H9 (cell line): ENCODE measurements at regions not wholly inside any gene's neighbourhood (a gene's known extent, or its start where the extent isn't known, plus 50 kb on each side); places are given as distances from the start of the nearest gene placed in this dataset.

Experiments used
- DNase-seq: peaks from one replicate; pipeline ENCODE4 v3.0.0-alpha.2; 2017
- H2AFZ ChIP-seq: one replicate; pipeline ENCODE4 v1.6.1; 2013; ENCODE audit warnings: mild to moderate bottlenecking, low read length, control low read depth, moderate library complexity
- H2AK5ac ChIP-seq: 2 replicates; pipeline ENCODE4 v1.6.1; 2013; ENCODE audit warnings: low read length, control low read depth, mixed read lengths; ENCODE audit not compliant: insufficient read length
- H2BK120ac ChIP-seq: one replicate; pipeline ENCODE4 v1.6.1; 2013; ENCODE audit warnings: low read depth, mild to moderate bottlenecking, low read length, control low read depth, inconsistent platforms; ENCODE audit not compliant: poor library complexity, severe bottlenecking
- H2BK12ac ChIP-seq: 2 replicates; pipeline ENCODE4 v1.6.1; 2013; ENCODE audit warnings: low read length, control low read depth, mixed read lengths, low read depth; ENCODE audit not compliant: insufficient read length
- H2BK15ac ChIP-seq: 2 replicates; pipeline ENCODE4 v1.6.1; 2013; ENCODE audit warnings: low read depth, low read length, control low read depth
- H2BK20ac ChIP-seq: one replicate; pipeline ENCODE4 v1.6.1; 2013; ENCODE audit warnings: low read depth, mild to moderate bottlenecking, low read length, control low read depth, inconsistent platforms; ENCODE audit not compliant: poor library complexity, severe bottlenecking
- H2BK5ac ChIP-seq: 2 replicates; pipeline ENCODE4 v1.6.1; 2013; ENCODE audit warnings: low read length, control low read depth, mixed read lengths; ENCODE audit not compliant: insufficient read length
- H3K14ac ChIP-seq: 2 replicates; pipeline ENCODE4 v1.6.1; 2013; ENCODE audit warnings: low read length, control low read depth; ENCODE audit not compliant: insufficient read depth
- H3K18ac ChIP-seq: 2 replicates; pipeline ENCODE4 v1.6.1; 2013; ENCODE audit warnings: low read depth, mild to moderate bottlenecking, mixed read lengths, low read length, control low read depth; ENCODE audit not compliant: insufficient read length
- H3K23ac ChIP-seq: 2 replicates; pipeline ENCODE4 v1.6.1; 2013; ENCODE audit warnings: low read length, control low read depth, mixed read lengths, low read depth; ENCODE audit not compliant: insufficient read length
- H3K23me2 ChIP-seq: 2 replicates; pipeline ENCODE4 v1.6.1; 2013; ENCODE audit warnings: low read depth, mild to moderate bottlenecking, mixed read lengths, low read length, control low read depth; ENCODE audit not compliant: insufficient read length, poor library complexity, severe bottlenecking
- H3K27ac ChIP-seq: 2 replicates; pipeline ENCODE4 v1.5.1; 2013; ENCODE audit warnings: low read length, control low read depth, mixed read lengths, low read depth; ENCODE audit not compliant: insufficient read length
- H3K27me3 ChIP-seq: 2 replicates; pipeline ENCODE4 v1.6.1; 2013; ENCODE audit warnings: low read length, control low read depth, inconsistent platforms; ENCODE audit not compliant: insufficient read depth
- H3K4ac ChIP-seq: 2 replicates; pipeline ENCODE4 v1.6.1; 2013; ENCODE audit warnings: low read depth, mild to moderate bottlenecking, control low read depth, inconsistent platforms, low read length, moderate library complexity
- H3K4me1 ChIP-seq: 2 replicates; pipeline ENCODE4 v1.6.1; 2013; ENCODE audit warnings: low read length, control low read depth, inconsistent platforms; ENCODE audit not compliant: insufficient read depth
- H3K4me2 ChIP-seq: 2 replicates; pipeline ENCODE4 v1.6.1; 2013; ENCODE audit warnings: low read length, control low read depth, mixed read lengths; ENCODE audit not compliant: insufficient read length, insufficient read depth
- H3K56ac ChIP-seq: 2 replicates; pipeline ENCODE4 v1.6.1; 2013; ENCODE audit warnings: low read depth, mild to moderate bottlenecking, mixed read lengths, low read length, control low read depth; ENCODE audit not compliant: insufficient read length
- H3K79me1 ChIP-seq: 2 replicates; pipeline ENCODE4 v1.6.1; 2013; ENCODE audit warnings: low read depth, mild to moderate bottlenecking, moderate library complexity, low read length, control low read depth, inconsistent platforms; ENCODE audit not compliant: insufficient read depth, poor library complexity, severe bottlenecking
- H3K79me2 ChIP-seq: 2 replicates; pipeline ENCODE4 v1.6.1; 2013; ENCODE audit warnings: low read length, control low read depth, inconsistent platforms; ENCODE audit not compliant: insufficient read depth
- H3K9ac ChIP-seq: 2 replicates; pipeline ENCODE4 v1.6.1; 2013; ENCODE audit warnings: low read length, control low read depth, mixed read lengths; ENCODE audit not compliant: insufficient read length; ENCODE audit errors: extremely low read depth
- H3K9me3 ChIP-seq: one replicate; pipeline ENCODE4 v1.6.1; 2013; ENCODE audit warnings: low read depth, low read length, inconsistent platforms; ENCODE audit not compliant: control insufficient read depth
- H3T11ph ChIP-seq: one replicate; pipeline ENCODE4 v1.6.1; 2013; ENCODE audit warnings: mild to moderate bottlenecking, low read length, control low read depth, inconsistent platforms
- H4K20me1 ChIP-seq: one replicate; pipeline ENCODE4 v1.6.1; 2013; ENCODE audit not compliant: control insufficient read depth, insufficient read length, insufficient read depth
- H4K5ac ChIP-seq: 2 replicates; pipeline ENCODE4 v1.6.1; 2013; ENCODE audit warnings: low read depth, mild to moderate bottlenecking, mixed read lengths, low read length, control low read depth; ENCODE audit not compliant: insufficient read length
- H4K8ac ChIP-seq: replicated peaks from 2 replicates; pipeline ENCODE4 v1.6.1; 2013; ENCODE audit warnings: low read length, control low read depth, mixed read lengths, low read depth; ENCODE audit not compliant: insufficient read length
- H4K91ac ChIP-seq: 2 replicates; pipeline ENCODE4 v1.6.1; 2013; ENCODE audit warnings: low read depth, mild to moderate bottlenecking, moderate library complexity, mixed read lengths, low read length, control low read depth; ENCODE audit not compliant: insufficient read length
- H3K27ac Mint-ChIP-seq, 3 experiments: 2 replicates in 2 of 3; 3 replicates in 1 of 3; pipeline ENCODE4 v1.8.0; 2020 to 2021; ENCODE audit warnings: mixed read lengths in 3 of 3, mild to moderate bottlenecking in 1 of 3, moderate library complexity in 1 of 3
- H3K27me3 Mint-ChIP-seq: 2 replicates; pipeline ENCODE4 v1.8.0; 2021; ENCODE audit warnings: low read depth, mild to moderate bottlenecking, moderate library complexity, mixed read lengths
- H3K36me3 Mint-ChIP-seq, 3 experiments: 2 replicates in 2 of 3; 3 replicates in 1 of 3; pipeline ENCODE4 v1.8.0; 2020 to 2021; ENCODE audit warnings: low read depth in 3 of 3, mixed read lengths in 3 of 3; ENCODE audit not compliant: insufficient read depth in 1 of 3
- H3K4me1 Mint-ChIP-seq, 2 experiments: 2 replicates each; pipeline ENCODE4 v1.8.0; 2020; ENCODE audit warnings: mixed read lengths in 2 of 2
- H3K4me3 Mint-ChIP-seq, 2 experiments: 2 replicates in 1 of 2; 3 replicates in 1 of 2; pipeline ENCODE4 v1.8.0; 2020 to 2021; ENCODE audit warnings: mild to moderate bottlenecking in 2 of 2, mixed read lengths in 2 of 2, moderate library complexity in 1 of 2
- H3K9me3 Mint-ChIP-seq, 2 experiments: 2 replicates in 1 of 2; 3 replicates in 1 of 2; pipeline ENCODE4 v1.8.0; 2020; ENCODE audit warnings: mild to moderate bottlenecking in 2 of 2, mixed read lengths in 2 of 2, moderate library complexity in 1 of 2
- WGBS: extraction: QIAGEN DNeasy Blood & Tissue Kit; methylation state at CpG from one replicate; pipeline ENCODE4 v1.1.7; 2013; ENCODE audit warnings: missing lambda C conversion rate, low lambda C conversion rate, mixed read lengths; ENCODE audit not compliant: insufficient read length; ENCODE audit errors: extremely low coverage; 5-methylcytosine and 5-hydroxymethylcytosine counted together
- TF ChIP-seq, protein P1 (sequence below): fragments of 200-600 bp; sonication (generic); conservative IDR thresholded peaks from 3 replicates; pipeline ENCODE4 v1.8.0; 2021; ENCODE audit warnings: antibody characterized with exemption, mild to moderate bottlenecking

DNA sequence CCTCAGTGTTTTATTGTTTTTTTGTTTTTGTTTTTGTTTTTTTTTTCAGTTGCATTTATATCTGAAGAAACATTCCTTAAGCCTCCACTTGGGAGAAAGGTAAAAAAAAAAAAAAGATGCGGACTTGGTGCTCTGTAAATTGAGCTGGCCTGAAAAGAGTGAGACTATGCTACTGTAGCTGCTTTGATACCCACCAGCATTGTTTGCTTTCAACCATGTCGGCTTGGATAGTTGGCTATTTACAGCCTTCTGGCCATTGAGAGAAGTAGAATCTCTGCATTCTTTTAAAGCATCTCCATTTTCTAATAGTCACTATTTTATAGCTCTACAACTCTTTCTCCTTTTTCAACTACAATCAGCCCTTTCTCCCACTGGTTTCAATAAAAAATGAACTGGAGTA lies 149.6 kb downstream of the ZIC4 start:
- Histone ChIP-seq H3K23ac (no peak overlapping the region), H4K91ac (no peak overlapping the region), H3K23me2 (no peaks in the 10 kb centered on the region), H3K56ac (no peak overlapping the region), H3K4me2 (no peak overlapping the region), H3K79me2 (no peaks in the 10 kb centered on the region), H2BK5ac (no peak overlapping the region), H2AK5ac (no peak overlapping the region), H2BK20ac (no peak overlapping the region), H2AFZ (no peak overlapping the region), H3K27me3 (no peaks in the 10 kb centered on the region), H3K79me1 (no peaks in the 10 kb centered on the region), H3K27ac (no peak overlapping the region), H2BK120ac (no peak overlapping the region), H3K4ac (no peak overlapping the region), H3K9ac (no peak overlapping the region), H4K5ac (no peak overlapping the region), H2BK15ac (no peak overlapping the region), H4K20me1 (no peaks in the 10 kb centered on the region), H3K9me3 (no peaks in the 10 kb centered on the region), H3K14ac (no peak overlapping the region), H2BK12ac (no peak overlapping the region), H3K18ac (no peak overlapping the region), H4K8ac (no peak overlapping the region), H3T11ph (no peak overlapping the region), H3K4me1 (no peaks in the 10 kb centered on the region)
- Mint-ChIP-seq H3K27me3 (no peaks in the 10 kb centered on the region), H3K36me3 (no peaks in the 10 kb centered on the region), H3K27ac (peak overlapping the region in 1 of 3 experiments; percentile 29; a peak in 1 of 7 replicates), H3K9me3 (no peaks in the 10 kb centered on the region), H3K4me1 (peaks cover 0 to 3% of the 10 kb centered on the region in 2 experiments; a peak in 1 of 4 replicates), H3K4me3 (no peak overlapping the region)
- TF ChIP-seq, protein P1, sequence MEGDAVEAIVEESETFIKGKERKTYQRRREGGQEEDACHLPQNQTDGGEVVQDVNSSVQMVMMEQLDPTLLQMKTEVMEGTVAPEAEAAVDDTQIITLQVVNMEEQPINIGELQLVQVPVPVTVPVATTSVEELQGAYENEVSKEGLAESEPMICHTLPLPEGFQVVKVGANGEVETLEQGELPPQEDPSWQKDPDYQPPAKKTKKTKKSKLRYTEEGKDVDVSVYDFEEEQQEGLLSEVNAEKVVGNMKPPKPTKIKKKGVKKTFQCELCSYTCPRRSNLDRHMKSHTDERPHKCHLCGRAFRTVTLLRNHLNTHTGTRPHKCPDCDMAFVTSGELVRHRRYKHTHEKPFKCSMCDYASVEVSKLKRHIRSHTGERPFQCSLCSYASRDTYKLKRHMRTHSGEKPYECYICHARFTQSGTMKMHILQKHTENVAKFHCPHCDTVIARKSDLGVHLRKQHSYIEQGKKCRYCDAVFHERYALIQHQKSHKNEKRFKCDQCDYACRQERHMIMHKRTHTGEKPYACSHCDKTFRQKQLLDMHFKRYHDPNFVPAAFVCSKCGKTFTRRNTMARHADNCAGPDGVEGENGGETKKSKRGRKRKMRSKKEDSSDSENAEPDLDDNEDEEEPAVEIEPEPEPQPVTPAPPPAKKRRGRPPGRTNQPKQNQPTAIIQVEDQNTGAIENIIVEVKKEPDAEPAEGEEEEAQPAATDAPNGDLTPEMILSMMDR, result no peak
- WGBS, result no CpG with 5 or more reads among the region's 2 CpGs
- no peak for DNase-seq
